Activated CD8-positive, alpha-beta T cell treated with anti-CD3 and anti-CD28 coated beads for 36 hours (primary cell): ENCODE measurements at regions not wholly inside any gene's neighbourhood (a gene's known extent, or its start where the extent isn't known, plus 50 kb on each side); places are given as distances from the start of the nearest gene placed in this dataset.

ENCODE experiments used
- ATAC-seq: fragments of 200-7000 bp; cut with Tn5 transposase; one replicate; pipeline ENCODE4 v1.10.0; 2021; ENCODE audit warnings: mild to moderate bottlenecking, moderate library complexity
- CTCF ChIA-PET: fragments of 350-600 bp; sonication (Branson Sonifier 250); formaldehyde crosslinking; loops from one replicate; lab custom pipeline; 2021; ENCODE audit warnings: antibody characterized with exemption; lab: Charles Lee
- POLR2A ChIA-PET: fragments of 350-600 bp; sonication (Branson Sonifier 250); formaldehyde crosslinking; loops from one replicate; lab custom pipeline; 2021; ENCODE audit warnings: antibody characterized with exemption; lab: Charles Lee
- DNase-seq: peaks from one replicate; pipeline ENCODE4 v3.0.0-alpha.2; 2020
- H3K27ac Mint-ChIP-seq: one replicate; pipeline ENCODE4 v1.8.0; 2021; ENCODE audit warnings: mild to moderate bottlenecking, mixed read lengths
- H3K27me3 Mint-ChIP-seq: one replicate; pipeline ENCODE4 v1.8.0; 2021; ENCODE audit warnings: mixed read lengths
- H3K36me3 Mint-ChIP-seq: one replicate; pipeline ENCODE4 v1.8.0; 2021; ENCODE audit warnings: low read depth, mixed read lengths
- H3K4me1 Mint-ChIP-seq: one replicate; pipeline ENCODE4 v1.8.0; 2021; ENCODE audit warnings: low read depth, mixed read lengths
- H3K4me3 Mint-ChIP-seq: one replicate; pipeline ENCODE4 v1.8.0; 2021; ENCODE audit warnings: mild to moderate bottlenecking, moderate library complexity, mixed read lengths
- H3K9me3 Mint-ChIP-seq: one replicate; pipeline ENCODE4 v1.8.0; 2021; ENCODE audit warnings: mixed read lengths
- CTCF ChIP-seq: fragments of 200-600 bp; IDR thresholded peaks from one replicate; pipeline ENCODE4 v1.8.0; 2022; ENCODE audit warnings: antibody characterized with exemption, mild to moderate bottlenecking
- intact Hi-C: fragments of 100-400 bp; cut with micrococcal nuclease; formaldehyde crosslinking; loops from one replicate; pipeline ENCODE4 v1.10.0; 2022

GRCh38 chr9:3576328-3576727 lies 50.5 kb upstream of the RFX3 start:
- Mint-ChIP-seq H3K27ac (no peak overlapping the region), H3K27me3 (no peaks in the 10 kb centered on the region), H3K4me3 (no peak overlapping the region), H3K4me1 (peaks cover 7% of the 10 kb centered on the region), H3K36me3 (peaks cover 22% of the 10 kb centered on the region), H3K9me3 (peaks cover 21% of the 10 kb centered on the region)
- ChIA-PET CTCF (interaction anchor here (0.7 to 0.9 kb wide), 2 partner anchors 14 to 131 kb away, joined by 3 read pairs; no protein-coding TSS in a partner anchor), POLR2A (no interaction called here)
- intact Hi-C loops = loop anchor here (5.0 kb wide), 1 partner anchor 49 kb away; the partner anchor contains the start of gene RFX3
- ATAC-seq = no peak
- TF ChIP-seq CTCF = no peak
- no peak for DNase-seq

GRCh38 chr9:3575821-3576220 lies 50.0 kb upstream of the RFX3 start:
- Mint-ChIP-seq H3K4me3 (no peak overlapping the region), H3K27me3 (no peaks in the 10 kb centered on the region), H3K4me1 (peaks cover 7% of the 10 kb centered on the region), H3K27ac (no peak overlapping the region), H3K36me3 (peaks cover 19% of the 10 kb centered on the region), H3K9me3 (peaks cover 16% of the 10 kb centered on the region)
- ChIA-PET CTCF (no interaction called here), POLR2A (no interaction called here)
- DNase-seq (no peak), ATAC-seq (no peak)
- intact Hi-C loops = loop anchor here (5.0 kb wide), 1 partner anchor 49 kb away; the partner anchor contains the start of gene RFX3
- no peak for TF ChIP-seq CTCF
